Calu3 (cell line): ENCODE measurements at regions not wholly inside any gene's neighbourhood (a gene's known extent, or its start where the extent isn't known, plus 50 kb on each side); places are given as distances from the start of the nearest gene placed in this dataset.

Source experiments
- BruUV-seq: library from RNA; stranded (reverse); fragments of 400-500 nt; replicated peaks from 2 replicates; lab custom pipeline; 2021; lab: Mats Ljungman, UMichigan
- CTCF ChIA-PET: fragments of 300-600 bp; sonication (Branson Sonifier 250); formaldehyde crosslinking; loops from one replicate; lab custom pipeline; 2022; ENCODE audit warnings: antibody characterized with exemption; lab: Charles Lee
- DNase-seq: peaks from one replicate; pipeline ENCODE4 v3.0.0; 2022
- H3K27ac Mint-ChIP-seq: one replicate; pipeline ENCODE4 v1.8.0; 2022; ENCODE audit warnings: mixed read lengths; ENCODE audit not compliant: unreplicated experiment
- H3K27me3 Mint-ChIP-seq: one replicate; pipeline ENCODE4 v1.8.0; 2022; ENCODE audit warnings: mixed read lengths; ENCODE audit not compliant: unreplicated experiment
- H3K36me3 Mint-ChIP-seq: one replicate; pipeline ENCODE4 v1.8.0; 2022; ENCODE audit warnings: mild to moderate bottlenecking, moderate library complexity, mixed read lengths; ENCODE audit not compliant: insufficient read depth, unreplicated experiment
- H3K4me1 Mint-ChIP-seq: one replicate; pipeline ENCODE4 v1.8.0; 2022; ENCODE audit warnings: mild to moderate bottlenecking, low read depth, mixed read lengths; ENCODE audit not compliant: unreplicated experiment
- H3K4me3 Mint-ChIP-seq: one replicate; pipeline ENCODE4 v1.8.0; 2022; ENCODE audit warnings: mild to moderate bottlenecking, low read depth, moderate library complexity, mixed read lengths; ENCODE audit not compliant: unreplicated experiment
- H3K9me3 Mint-ChIP-seq: one replicate; pipeline ENCODE4 v1.8.0; 2022; ENCODE audit warnings: low read depth, mixed read lengths; ENCODE audit not compliant: unreplicated experiment
- intact Hi-C: fragments of 100-400 bp; cut with micrococcal nuclease; formaldehyde crosslinking; loops from one replicate; pipeline ENCODE4 v1.10.0; 2022; ENCODE audit not compliant: unreplicated experiment
- TF ChIP-seq, protein P1 (sequence below): fragments of 200-600 bp; IDR thresholded peaks from one replicate; pipeline ENCODE4 v1.8.0; 2022; ENCODE audit warnings: antibody characterized with exemption; ENCODE audit not compliant: unreplicated experiment

DNA sequence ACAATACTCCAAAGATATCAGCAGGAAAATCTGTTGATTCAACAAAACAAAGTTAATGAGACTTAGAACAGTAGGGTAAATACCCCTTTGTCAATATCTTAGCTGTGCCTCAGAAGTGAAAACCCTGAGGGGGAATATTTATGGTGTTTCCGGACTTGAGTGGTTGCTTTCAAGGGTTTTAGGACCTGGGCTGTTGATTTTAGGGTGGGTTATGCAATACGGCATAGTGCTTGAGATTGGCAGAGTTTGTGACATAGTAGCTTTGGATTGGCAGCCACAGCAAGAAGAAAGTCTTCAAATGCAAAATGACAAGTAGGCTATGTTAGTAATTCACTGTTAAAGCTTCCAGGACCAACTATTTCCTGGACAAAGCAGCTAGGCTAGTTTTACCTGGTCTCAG is 826.3 kb upstream of the CDH2 start:
- Mint-ChIP-seq H3K9me3 (peaks cover 2% of the 10 kb centered on the region), H3K27me3 (no peaks in the 10 kb centered on the region), H3K27ac (no peak overlapping the region), H3K4me1 (no peaks in the 10 kb centered on the region), H3K4me3 (no peak overlapping the region), H3K36me3 (no peaks in the 10 kb centered on the region)
- intact Hi-C loops = loop anchor here (10.0 kb wide), 1 partner anchor 362 kb away; no protein-coding TSS in a partner anchor
- DNase-seq = no peak
- no TSS peak for BruUV-seq
- CTCF ChIA-PET = no interaction called here
- TF ChIP-seq, protein P1, sequence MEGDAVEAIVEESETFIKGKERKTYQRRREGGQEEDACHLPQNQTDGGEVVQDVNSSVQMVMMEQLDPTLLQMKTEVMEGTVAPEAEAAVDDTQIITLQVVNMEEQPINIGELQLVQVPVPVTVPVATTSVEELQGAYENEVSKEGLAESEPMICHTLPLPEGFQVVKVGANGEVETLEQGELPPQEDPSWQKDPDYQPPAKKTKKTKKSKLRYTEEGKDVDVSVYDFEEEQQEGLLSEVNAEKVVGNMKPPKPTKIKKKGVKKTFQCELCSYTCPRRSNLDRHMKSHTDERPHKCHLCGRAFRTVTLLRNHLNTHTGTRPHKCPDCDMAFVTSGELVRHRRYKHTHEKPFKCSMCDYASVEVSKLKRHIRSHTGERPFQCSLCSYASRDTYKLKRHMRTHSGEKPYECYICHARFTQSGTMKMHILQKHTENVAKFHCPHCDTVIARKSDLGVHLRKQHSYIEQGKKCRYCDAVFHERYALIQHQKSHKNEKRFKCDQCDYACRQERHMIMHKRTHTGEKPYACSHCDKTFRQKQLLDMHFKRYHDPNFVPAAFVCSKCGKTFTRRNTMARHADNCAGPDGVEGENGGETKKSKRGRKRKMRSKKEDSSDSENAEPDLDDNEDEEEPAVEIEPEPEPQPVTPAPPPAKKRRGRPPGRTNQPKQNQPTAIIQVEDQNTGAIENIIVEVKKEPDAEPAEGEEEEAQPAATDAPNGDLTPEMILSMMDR = no peak

DNA sequence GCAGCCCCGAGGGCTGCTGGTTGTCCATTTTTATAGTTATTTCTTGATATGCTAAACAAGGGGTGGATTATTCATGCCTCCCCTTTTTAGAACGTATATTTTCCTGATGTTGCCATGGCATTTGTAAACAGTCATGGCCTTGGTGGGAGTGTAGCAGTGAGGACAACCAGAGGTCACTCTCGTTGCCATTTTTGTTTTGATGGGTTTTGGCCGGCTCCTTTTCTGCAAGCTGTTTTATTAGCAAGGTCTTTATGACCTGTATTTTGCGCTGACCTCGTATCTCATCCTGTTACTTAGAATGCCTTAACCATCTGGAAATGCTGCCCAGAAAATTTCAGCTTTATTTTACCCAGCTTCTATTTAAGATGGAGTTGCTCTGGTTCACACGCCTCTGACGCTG is 825.8 kb upstream of the CDH2 start:
- H3K4me1 Mint-ChIP-seq = no peaks in the 10 kb centered on the region
- intact Hi-C loops = loop anchor here (10.0 kb wide), 1 partner anchor 362 kb away; no protein-coding TSS in a partner anchor
- CTCF ChIA-PET = interaction anchor here (0.6 kb wide), 1 partner anchor 437 kb away, joined by 4 read pairs; no protein-coding TSS in a partner anchor
- H3K36me3 Mint-ChIP-seq = no peaks in the 10 kb centered on the region
- no TSS peak for BruUV-seq
- no peaks in the 10 kb centered on the region for H3K9me3 Mint-ChIP-seq
- no peak overlapping the region for H3K4me3 Mint-ChIP-seq
- no peak overlapping the region for H3K27ac Mint-ChIP-seq
- DNase-seq = no peak
- no peaks in the 10 kb centered on the region for H3K27me3 Mint-ChIP-seq
- TF ChIP-seq, protein P1 = no peak

DNA sequence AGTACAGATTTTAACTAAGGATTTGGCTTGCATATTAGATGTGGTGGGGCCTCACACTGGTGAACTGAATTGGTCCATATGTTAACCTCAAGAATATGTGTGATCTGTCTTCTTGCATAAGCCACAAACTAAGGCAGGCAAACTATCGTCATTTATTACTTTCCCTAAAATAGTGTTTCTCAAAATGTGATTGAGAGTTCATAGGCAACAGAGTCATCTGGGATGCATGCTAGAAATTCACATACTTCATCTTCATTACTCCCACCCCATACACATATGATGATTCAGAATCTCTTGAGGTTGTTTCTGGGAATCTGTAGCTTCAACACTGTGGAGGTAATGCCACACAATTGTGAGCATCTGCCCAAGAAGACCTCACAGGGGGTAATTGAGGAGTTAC is 822.8 kb upstream of the CDH2 start:
- TF ChIP-seq, protein P1 = no peak
- Mint-ChIP-seq H3K36me3 (no peaks in the 10 kb centered on the region), H3K4me3 (no peak overlapping the region), H3K27me3 (no peaks in the 10 kb centered on the region), H3K9me3 (no peaks in the 10 kb centered on the region), H3K27ac (no peak overlapping the region), H3K4me1 (no peaks in the 10 kb centered on the region)
- intact Hi-C loops = loop anchor here (10.0 kb wide), 1 partner anchor 365 kb away; no protein-coding TSS in a partner anchor
- no peak for DNase-seq
- no TSS peak for BruUV-seq
- CTCF ChIA-PET = no interaction called here

DNA sequence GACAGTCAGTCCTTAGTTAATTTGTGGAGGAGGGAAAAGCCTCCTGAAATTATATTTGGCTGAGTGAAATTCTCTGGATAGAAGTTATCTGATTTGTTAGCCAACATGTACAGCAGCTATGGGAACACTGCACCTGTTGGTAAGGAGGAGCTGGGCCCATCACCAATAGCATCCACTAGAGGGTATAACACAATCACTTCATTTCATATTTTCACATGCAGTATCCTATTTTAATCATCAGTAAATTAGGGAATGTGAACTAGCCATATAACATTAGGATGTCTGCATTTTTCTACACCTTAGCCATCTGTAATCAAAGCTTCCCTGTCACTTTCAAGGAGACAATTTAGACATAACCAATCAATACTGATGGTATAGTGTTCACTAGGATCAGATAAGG is 818.4 kb upstream of the CDH2 start:
- intact Hi-C loops = no loop called here
- Mint-ChIP-seq H3K4me1 (no peaks in the 10 kb centered on the region), H3K27ac (no peak overlapping the region), H3K27me3 (no peaks in the 10 kb centered on the region), H3K4me3 (no peak overlapping the region), H3K9me3 (no peaks in the 10 kb centered on the region), H3K36me3 (no peaks in the 10 kb centered on the region)
- peak; percentile 3 for DNase-seq
- BruUV-seq = no TSS peak
- CTCF ChIA-PET = no interaction called here
- TF ChIP-seq, protein P1 = no peak
